IPS-NIHi11 (cell line): ENCODE measurements at regions not wholly inside any gene's neighbourhood (a gene's known extent, or its start where the extent isn't known, plus 50 kb on each side); places are given as distances from the start of the nearest gene placed in this dataset.
"Not testable (repeated sequence)": the region's sequence is repeated elsewhere in the genome, so short reads cannot be mapped to it uniquely, and the experiment has no call there.

Experiments
- DNase-seq: peaks from one replicate; pipeline ENCODE4 v3.0.0; 2012; ENCODE audit warnings: mixed read lengths, low spot score

- DNase-seq: no peak
Observed at GRCh38 chr2:239657236-239657635, 256.4 kb upstream of the HDAC4 start.

DNA sequence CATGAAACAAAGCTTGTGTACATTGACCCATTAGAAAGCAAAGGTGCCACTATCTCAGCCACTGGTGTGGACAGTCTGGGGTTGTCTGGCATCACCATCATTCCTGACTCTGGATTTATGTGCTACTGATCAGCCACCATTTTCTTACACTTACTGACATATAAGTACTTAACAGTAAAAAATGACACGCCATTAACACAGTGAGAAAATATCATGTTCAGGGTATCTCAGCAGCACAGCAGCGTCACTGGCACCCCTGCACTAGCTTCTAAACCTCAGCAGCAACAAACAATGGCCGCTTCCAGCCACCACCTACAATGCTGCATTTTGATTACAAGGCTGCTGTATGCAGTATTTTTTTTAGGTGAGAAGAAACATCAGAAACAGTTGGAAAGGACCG lies 253.4 kb upstream of the HDAC4 start:
- no peak for DNase-seq

GRCh38 chr2:239651859-239652258 lies 251.0 kb upstream of the HDAC4 start:
- DNase-seq: no peak

DNA sequence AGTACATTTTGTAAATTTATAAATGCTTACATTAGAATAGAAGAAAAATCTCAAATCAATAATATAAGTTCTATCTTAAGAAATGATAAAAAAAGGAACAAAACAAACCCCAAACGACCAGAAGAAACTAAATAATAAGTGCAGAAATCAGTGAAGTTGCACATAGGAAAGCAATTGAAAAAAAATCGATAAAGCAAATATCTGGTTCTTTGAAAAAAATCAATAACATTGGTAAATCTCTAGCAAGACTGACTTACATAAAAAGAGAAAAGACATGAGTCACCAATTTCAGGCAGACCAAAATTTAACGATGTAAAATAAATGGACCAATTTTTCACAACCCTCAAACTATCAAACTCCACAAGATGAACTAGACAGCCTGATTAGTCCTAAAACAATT lies 249.9 kb upstream of the HDAC4 start:
- DNase-seq: no peak

GRCh38 chr2:239649309-239649708 lies 248.5 kb upstream of the HDAC4 start:
- DNase-seq: no peak

DNA sequence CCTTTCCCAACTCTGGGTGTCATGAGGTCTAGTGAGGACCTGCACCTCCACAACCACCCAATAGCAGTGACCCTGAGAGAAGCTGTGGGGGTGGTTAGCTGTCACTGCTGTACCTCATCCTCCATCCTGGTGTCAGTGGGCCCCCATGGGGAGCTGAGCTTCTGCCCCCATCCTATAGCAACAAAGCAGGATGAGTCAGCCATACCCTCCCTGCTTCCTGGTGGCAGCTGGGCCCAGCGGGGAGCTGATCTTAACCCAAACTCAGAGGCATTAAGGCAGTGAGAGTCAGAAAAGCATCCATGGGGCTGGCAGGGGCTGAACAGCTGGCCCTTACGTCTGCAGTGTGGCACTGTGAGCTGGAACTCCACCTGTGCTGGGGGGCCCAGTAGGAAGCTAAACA lies 247.8 kb upstream of the HDAC4 start:
- no peak for DNase-seq

GRCh38 chr2:239647052-239647819 lies 246.4 kb upstream of the HDAC4 start:
- DNase-seq: no peak

- DNase-seq: no peak
Observed at GRCh38 chr2:239646184-239646583, 245.4 kb upstream of the HDAC4 start.

- not testable (repeated sequence) for DNase-seq
Observed at GRCh38 chr2:239644594-239644993, 243.8 kb upstream of the HDAC4 start.

DNA sequence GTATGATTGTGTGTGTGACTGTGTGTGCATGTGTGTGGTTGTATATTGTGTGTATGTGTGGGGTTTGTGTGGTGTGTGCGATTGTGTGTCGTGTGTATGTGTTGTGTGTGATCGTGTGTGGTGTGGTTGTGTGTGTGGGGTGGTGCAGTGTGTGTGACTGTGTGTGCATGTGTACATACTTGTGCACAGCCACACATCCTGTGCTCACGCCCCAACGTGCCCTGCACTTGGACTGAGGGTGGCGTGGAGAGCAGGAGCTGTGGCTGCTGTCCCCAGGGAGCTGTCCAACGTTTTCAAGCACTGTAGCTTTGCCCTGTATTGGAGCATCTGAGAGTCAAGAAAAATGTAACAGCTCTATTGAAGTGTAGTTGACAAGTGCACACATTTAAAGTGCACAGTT lies 243.2 kb upstream of the HDAC4 start:
- peak; percentile 41 for DNase-seq

DNA sequence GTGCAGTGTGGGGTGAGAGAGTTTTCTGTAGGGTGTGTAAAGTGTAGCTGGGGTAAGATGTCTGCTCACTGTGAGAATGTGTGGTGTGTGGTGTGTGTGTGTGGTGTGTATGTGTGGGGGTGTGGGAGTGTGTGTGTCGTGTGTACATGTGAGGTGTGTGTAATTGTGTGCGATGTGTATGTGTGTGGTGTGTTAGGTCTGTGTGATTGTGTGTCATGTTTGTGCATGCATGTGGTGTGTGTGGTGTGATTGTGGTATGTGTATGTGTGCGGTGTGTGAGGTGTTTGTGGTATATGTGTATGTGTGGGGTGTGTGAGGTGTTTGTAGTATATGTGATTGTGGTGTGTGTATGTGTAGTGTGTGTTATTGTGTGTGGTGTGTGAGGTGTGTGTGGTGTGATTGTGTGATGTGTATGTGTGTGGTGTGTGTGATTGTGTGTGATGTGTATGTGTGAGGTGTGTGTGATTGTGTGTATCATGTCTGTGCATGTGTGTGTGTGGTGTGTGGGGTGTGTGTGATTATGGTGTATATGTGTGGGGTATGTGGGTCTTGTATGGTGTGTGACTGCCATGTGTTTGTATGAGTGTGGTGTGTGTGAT lies 241.7 kb upstream of the HDAC4 start:
- no peak for DNase-seq

DNA sequence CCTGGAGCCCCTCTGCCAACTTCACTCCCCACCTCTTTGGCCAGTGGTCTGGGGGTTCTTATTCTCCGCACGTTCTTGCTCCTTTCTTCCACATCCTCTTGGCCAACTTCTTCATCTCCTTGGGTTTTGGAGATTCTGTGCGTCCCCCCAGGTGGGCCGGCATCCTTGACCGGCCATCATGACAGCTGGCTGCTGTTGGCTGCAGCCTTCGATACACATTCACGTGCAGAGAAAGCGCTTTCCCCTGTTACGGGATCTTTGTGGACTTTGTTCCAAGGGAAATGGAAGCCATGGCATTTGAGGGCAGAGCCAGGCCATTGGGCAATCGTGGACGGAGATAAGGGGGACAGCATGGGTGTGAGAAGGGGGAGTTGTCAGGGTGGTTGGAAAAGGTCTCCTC lies 241.1 kb upstream of the HDAC4 start:
- DNase-seq: not testable (repeated sequence)

DNA sequence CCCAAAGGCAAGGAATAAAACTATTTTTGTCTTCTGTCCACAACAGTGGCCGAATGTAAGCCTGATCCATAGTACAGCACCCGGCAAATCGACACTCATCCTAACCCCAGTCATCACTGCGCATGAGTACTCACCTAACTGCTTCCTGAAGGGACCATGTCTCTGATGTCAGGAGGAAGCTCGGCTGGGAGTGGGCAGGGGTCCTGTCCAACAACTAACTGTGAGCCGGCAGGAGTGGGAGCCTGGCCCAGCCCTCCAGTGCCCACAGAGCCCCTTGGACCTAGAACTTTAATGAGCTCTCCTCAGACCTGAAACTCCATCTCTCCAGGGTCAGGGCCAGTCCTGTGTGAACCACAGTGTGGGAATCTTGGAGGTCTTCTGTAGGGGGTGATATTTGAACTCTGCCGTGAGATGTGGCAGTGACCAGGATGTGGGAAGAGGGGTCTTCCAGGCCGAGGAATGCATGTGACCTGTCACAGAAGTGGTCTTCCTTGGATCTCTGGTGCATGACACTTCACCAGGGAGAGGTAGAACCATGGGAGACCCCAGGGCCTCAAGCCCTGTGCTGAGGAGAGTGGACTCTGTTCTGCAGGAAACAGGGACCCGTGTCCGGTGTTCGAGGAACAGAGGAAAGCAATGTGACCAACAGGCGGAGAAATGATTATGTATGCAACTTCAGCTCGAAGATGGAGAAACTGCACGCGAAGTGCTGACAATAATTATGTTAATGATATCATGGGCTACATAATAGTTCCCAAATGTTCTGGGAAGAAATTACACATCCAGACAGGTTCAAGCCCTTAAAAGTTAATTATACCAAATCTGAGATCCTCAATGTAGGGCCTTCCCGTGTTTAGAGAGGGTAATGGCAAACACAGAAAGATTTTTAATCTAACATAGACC lies 240.1 kb upstream of the HDAC4 start:
- no peak for DNase-seq

DNA sequence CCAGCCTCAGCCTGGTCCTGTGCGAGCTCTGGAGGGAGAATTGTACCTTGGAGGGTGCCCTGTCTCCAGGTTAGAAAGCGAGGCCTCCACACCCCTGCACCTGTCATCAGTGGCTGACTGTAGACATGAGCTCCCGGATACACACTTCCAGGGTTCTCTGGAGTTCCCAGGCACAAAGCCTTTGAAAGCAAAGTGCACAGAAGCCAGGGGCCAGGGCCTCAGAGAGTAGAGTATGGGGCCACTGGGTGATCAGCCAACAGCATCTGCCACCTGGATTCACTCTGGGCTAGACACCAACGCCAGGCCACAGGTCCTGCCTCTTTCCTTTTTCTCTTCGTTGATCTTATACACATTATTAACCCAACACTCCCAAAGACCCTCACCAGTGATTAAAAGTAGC lies 239.4 kb upstream of the HDAC4 start:
- DNase-seq: no peak

DNA sequence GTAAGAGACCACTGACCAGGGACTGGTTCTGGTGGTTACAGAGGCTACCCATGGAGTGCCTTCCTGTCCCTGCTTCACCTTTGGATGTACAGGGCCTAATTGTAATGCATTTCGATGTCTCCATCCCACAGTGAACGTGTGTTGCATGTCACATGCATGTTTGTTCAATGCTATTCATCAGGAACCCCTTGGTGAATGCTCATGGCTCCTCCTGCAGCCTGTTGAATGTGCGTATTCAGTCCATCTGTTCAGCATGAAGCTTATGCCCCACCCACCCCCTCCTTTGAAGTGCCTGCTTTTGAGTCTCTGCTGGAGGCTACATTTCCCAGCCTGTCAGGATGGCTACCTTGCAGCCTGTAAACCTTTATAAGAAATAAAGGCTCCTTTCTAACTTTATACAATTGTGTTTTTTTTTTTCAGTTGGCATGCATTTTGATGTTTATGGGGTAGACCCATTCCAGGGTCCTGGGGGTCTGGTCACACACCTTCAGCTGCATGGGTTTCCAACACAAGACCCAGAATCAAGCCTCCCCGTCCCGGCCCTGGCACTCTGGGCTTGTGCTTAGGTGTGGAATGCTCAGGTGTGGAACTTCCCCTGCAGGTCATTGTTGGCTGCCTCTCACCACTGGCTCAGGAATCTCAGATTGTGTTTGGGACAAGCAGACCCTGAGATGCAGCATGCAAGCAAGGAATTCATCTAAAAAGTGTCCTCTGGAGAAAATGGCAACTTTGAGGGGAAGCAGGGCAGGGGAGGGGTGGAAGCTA lies 238.8 kb upstream of the HDAC4 start:
- DNase-seq: no peak

GRCh38 chr2:239638376-239638775 lies 237.6 kb upstream of the HDAC4 start:
- DNase-seq: no peak

GRCh38 chr2:239636808-239637207 lies 236.0 kb upstream of the HDAC4 start:
- no peak for DNase-seq

GRCh38 chr2:239634769-239635168 lies 233.9 kb upstream of the HDAC4 start:
- DNase-seq: no peak

GRCh38 chr2:239630618-239631286 lies 229.9 kb upstream of the HDAC4 start:
- no peak for DNase-seq

GRCh38 chr2:239629926-239630617 lies 229.3 kb upstream of the HDAC4 start:
- DNase-seq: no peak
